ENCODE measurements at regions not wholly inside any gene's neighbourhood (a gene's known extent, or its start where the extent isn't known, plus 50 kb on each side); places are given as distances from the start of the nearest gene placed in this dataset.

GRCh38 chr6:25026723-25027122 is 91.0 kb upstream of the RIPOR2 start:
- H3K27ac ChIP-seq: no peak overlapping the region
- H3K79me2 ChIP-seq (ENCODE audit: low read depth): no peaks in the 10 kb centered on the region
- no peaks in the 10 kb centered on the region for H3F3A ChIP-seq (ENCODE audit: insufficient read depth, low read depth)
- no peak overlapping the region for H3K4me3 ChIP-seq
- intact Hi-C loops (cut with micrococcal nuclease; ENCODE audit: unreplicated experiment): loop anchor here (2.0 kb wide), 1 partner anchor 44 kb away; no protein-coding TSS in a partner anchor
- H3K9me2 ChIP-seq (ENCODE audit: insufficient read depth): no peaks in the 10 kb centered on the region
- ChIA-PET POLR2A (ENCODE audit: unreplicated experiment) (interaction anchor here (0.7 kb wide), 2 partner anchors 28 to 35 kb away, joined by 4 to 6 read pairs; no protein-coding TSS in a partner anchor), CTCF (interaction anchor here (0.6 to 2.8 kb wide), 9 partner anchors 9 to 867 kb away, joined by 3 to 12 read pairs (median 4); no protein-coding TSS in a partner anchor)
- no peaks in the 10 kb centered on the region for H4K20me1 ChIP-seq (ENCODE audit: insufficient read depth)
- H3K9me3 ChIP-seq (ENCODE audit: insufficient read depth, low read depth): no peaks in the 10 kb centered on the region
- H3K27me3 ChIP-seq (ENCODE audit: insufficient read depth, low read depth): no peaks in the 10 kb centered on the region
- H3K36me3 ChIP-seq (ENCODE audit: low read depth): no peaks in the 10 kb centered on the region
- TF ChIP-seq, protein P1, sequence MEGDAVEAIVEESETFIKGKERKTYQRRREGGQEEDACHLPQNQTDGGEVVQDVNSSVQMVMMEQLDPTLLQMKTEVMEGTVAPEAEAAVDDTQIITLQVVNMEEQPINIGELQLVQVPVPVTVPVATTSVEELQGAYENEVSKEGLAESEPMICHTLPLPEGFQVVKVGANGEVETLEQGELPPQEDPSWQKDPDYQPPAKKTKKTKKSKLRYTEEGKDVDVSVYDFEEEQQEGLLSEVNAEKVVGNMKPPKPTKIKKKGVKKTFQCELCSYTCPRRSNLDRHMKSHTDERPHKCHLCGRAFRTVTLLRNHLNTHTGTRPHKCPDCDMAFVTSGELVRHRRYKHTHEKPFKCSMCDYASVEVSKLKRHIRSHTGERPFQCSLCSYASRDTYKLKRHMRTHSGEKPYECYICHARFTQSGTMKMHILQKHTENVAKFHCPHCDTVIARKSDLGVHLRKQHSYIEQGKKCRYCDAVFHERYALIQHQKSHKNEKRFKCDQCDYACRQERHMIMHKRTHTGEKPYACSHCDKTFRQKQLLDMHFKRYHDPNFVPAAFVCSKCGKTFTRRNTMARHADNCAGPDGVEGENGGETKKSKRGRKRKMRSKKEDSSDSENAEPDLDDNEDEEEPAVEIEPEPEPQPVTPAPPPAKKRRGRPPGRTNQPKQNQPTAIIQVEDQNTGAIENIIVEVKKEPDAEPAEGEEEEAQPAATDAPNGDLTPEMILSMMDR (conservative IDR thresholded peaks at IDR 0.05): no peak
- TF ChIP-seq EZH2 (IDR thresholded peaks at IDR 0.05; ENCODE audit: low read depth): no peak
- no TSS peak for BruUV-seq (replicated peaks)
- no peak overlapping the region for H3K4me2 ChIP-seq
- peak in 1 of 2 experiments; percentile 23 for DNase-seq
- H2AFZ ChIP-seq: no peak overlapping the region
- H3K4me1 ChIP-seq (replicated peaks; ENCODE audit: insufficient read depth): peaks cover 4% of the 10 kb centered on the region

DNA sequence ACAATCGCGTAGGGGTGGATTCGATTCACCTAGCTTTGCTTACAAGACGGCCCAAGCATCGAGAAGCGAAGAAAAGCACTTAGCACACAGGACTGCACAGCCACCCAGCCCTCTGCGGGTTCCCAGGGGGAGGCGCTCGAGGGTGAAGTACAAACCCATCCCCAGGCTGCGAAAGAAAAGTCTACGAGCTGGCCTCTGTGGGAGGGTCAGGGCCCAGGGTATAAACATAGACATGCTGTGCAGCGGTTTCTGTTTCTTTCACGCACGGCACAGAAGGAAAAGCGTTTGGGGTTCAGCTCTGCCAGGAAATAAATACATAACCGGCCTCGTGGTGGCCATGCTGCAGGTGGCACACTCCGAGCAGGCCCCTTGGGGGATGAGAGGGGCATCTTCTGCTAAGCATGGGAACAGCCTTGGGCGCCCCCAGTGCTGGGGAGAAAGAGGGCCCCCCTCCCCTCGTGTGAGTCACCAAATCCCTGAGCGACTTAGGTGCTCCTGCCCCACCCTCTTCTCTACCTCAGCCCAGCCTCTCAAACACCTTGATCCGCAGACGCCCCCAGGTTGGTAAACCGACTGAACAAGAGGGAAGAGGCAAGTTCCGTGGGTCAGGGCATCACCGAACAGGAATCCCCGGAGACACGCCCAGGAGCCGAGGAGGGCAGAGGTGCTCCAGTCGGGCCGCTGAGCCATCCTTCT is 91.6 kb upstream of the RIPOR2 start:
- Histone ChIP-seq H3F3A (ENCODE audit: insufficient read depth, low read depth) (no peaks in the 10 kb centered on the region), H3K4me2 (no peak overlapping the region), H3K9me2 (ENCODE audit: insufficient read depth) (no peaks in the 10 kb centered on the region), H3K4me3 (no peak overlapping the region), H3K27ac (no peak overlapping the region), H3K79me2 (ENCODE audit: low read depth) (no peaks in the 10 kb centered on the region), H3K4me1 (replicated peaks; ENCODE audit: insufficient read depth) (peaks cover 4% of the 10 kb centered on the region), H4K20me1 (ENCODE audit: insufficient read depth) (no peaks in the 10 kb centered on the region), H3K27me3 (ENCODE audit: insufficient read depth, low read depth) (no peaks in the 10 kb centered on the region), H3K36me3 (ENCODE audit: low read depth) (no peaks in the 10 kb centered on the region), H2AFZ (no peak overlapping the region), H3K9me3 (ENCODE audit: insufficient read depth, low read depth) (no peaks in the 10 kb centered on the region)
- no peak for TF ChIP-seq EZH2 (IDR thresholded peaks at IDR 0.05; ENCODE audit: low read depth)
- TF ChIP-seq, protein P1 (conservative IDR thresholded peaks at IDR 0.05): no peak
- no TSS peak for BruUV-seq (replicated peaks)
- ChIA-PET POLR2A (ENCODE audit: unreplicated experiment) (interaction anchor here (0.7 kb wide), 2 partner anchors 27 to 36 kb away, joined by 4 to 6 read pairs; no protein-coding TSS in a partner anchor), CTCF (interaction anchor here (0.6 to 2.8 kb wide), 11 partner anchors 10 to 866 kb away, joined by 3 to 12 read pairs (median 4); no protein-coding TSS in a partner anchor)
- intact Hi-C loops (cut with micrococcal nuclease; ENCODE audit: unreplicated experiment): loop anchor here (2.0 kb wide), 1 partner anchor 43 kb away; no protein-coding TSS in a partner anchor
- peak in 1 of 2 experiments; percentile 51 for DNase-seq

DNA sequence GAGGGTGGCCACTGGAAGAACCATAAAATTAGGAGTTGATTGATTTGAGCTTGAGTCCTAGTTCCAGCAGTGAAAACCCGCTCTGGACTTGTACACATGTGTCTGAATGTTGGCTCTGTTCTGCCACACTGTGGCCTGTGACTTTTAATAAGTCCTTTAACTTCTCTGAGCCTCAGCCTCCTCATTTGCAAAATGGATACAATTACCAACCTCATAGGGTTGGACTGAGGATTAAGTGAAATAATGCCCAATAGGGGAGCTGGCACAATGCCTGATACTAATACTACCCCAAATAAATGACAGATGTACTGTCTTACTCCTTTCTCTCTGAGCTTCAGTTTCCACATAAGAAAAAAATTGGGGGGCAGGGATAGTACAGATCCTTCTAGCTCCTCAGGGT is 92.6 kb upstream of the RIPOR2 start:
- BruUV-seq (replicated peaks): no TSS peak

More for the DNA sequence above, 92.6 kb upstream of the RIPOR2 start:
- Histone ChIP-seq H3F3A (ENCODE audit: insufficient read depth, low read depth) (no peaks in the 10 kb centered on the region), H3K4me2 (no peak overlapping the region), H3K36me3 (ENCODE audit: low read depth) (no peaks in the 10 kb centered on the region), H2AFZ (no peak overlapping the region), H3K27me3 (ENCODE audit: insufficient read depth, low read depth) (no peaks in the 10 kb centered on the region), H3K4me3 (no peak overlapping the region), H4K20me1 (ENCODE audit: insufficient read depth) (no peaks in the 10 kb centered on the region), H3K79me2 (ENCODE audit: low read depth) (no peaks in the 10 kb centered on the region), H3K9me3 (ENCODE audit: insufficient read depth, low read depth) (no peaks in the 10 kb centered on the region), H3K27ac (no peak overlapping the region), H3K9me2 (ENCODE audit: insufficient read depth) (0 out of 2 replicates have a peak, but pooled peaks cover under 1% of the 10 kb centered on the region), H3K4me1 (replicated peaks; ENCODE audit: insufficient read depth) (peaks cover 4% of the 10 kb centered on the region)
- CTCF ChIA-PET: interaction anchor here (0.6 to 2.8 kb wide), 4 partner anchors 11 to 435 kb away, joined by 4 to 12 read pairs (median 4); no protein-coding TSS in a partner anchor
- intact Hi-C loops (cut with micrococcal nuclease; ENCODE audit: unreplicated experiment): no loop called here
- POLR2A ChIA-PET (ENCODE audit: unreplicated experiment): no interaction called here
- DNase-seq: no peak
- TF ChIP-seq EZH2 (IDR thresholded peaks at IDR 0.05; ENCODE audit: low read depth): no peak
- TF ChIP-seq, protein P1 (conservative IDR thresholded peaks at IDR 0.05): no peak

All from PC-9 (cell line).